Gastroesophageal sphincter (tissue), 4 donors: ENCODE measurements at regions not wholly inside any gene's neighbourhood (a gene's known extent, or its start where the extent isn't known, plus 50 kb on each side); places are given as distances from the start of the nearest gene placed in this dataset.

Experiments used
- ATAC-seq: fragments of 150-250 bp; one replicate; pipeline ENCODE4 v1.9.1; 2016; ENCODE audit warnings: mild to moderate bottlenecking, moderate library complexity
- H3K27ac ChIP-seq, 4 donors: fragments of 200-600 bp; sonication (generic) in 3 of 4; 1 replicate in 3 of 4; 2 replicates in 1 of 4; pipeline ENCODE4 v1.5.1; 2016 to 2019
- H3K27me3 ChIP-seq: fragments of 200-600 bp; sonication (generic); one replicate; pipeline ENCODE4 v1.5.1; 2019
- H3K36me3 ChIP-seq, 2 donors: fragments of 200-600 bp; sonication (generic); one replicate each; pipeline ENCODE4 v1.5.1; 2019; ENCODE audit warnings: control low read depth in 1 of 2
- H3K4me1 ChIP-seq, 3 donors: fragments of 200-600 bp; sonication (generic); 1 replicate in 2 of 3; 2 replicates in 1 of 3; pipeline ENCODE4 v1.5.1; 2016 to 2019; ENCODE audit warnings: control low read depth in 2 of 3
- H3K4me3 ChIP-seq, 2 donors: fragments of 200-600 bp; sonication (generic); one replicate each; pipeline ENCODE4 v1.5.1; 2019; ENCODE audit warnings: mild to moderate bottlenecking in 1 of 2, moderate library complexity in 1 of 2
- H3K9me3 ChIP-seq, 3 donors: fragments of 200-600 bp; sonication (generic); one replicate each; pipeline ENCODE4 v1.5.1; 2017 to 2019; ENCODE audit warnings: control low read depth in 2 of 3
- EP300 ChIP-seq: sonication (generic); formaldehyde crosslinking; IDR thresholded peaks from one replicate; pipeline ENCODE4 v1.6.1; 2017; ENCODE audit warnings: antibody characterized with exemption, mild to moderate bottlenecking
- POLR2A ChIP-seq, 2 donors: fragments of 450-650 bp; IDR thresholded peaks; one replicate each; pipeline ENCODE4 v1.6.1; 2017; ENCODE audit warnings: antibody characterized with exemption in 2 of 2, mild to moderate bottlenecking in 2 of 2, moderate library complexity in 1 of 2
- POLR2AphosphoS5 ChIP-seq: sonication (generic); formaldehyde crosslinking; IDR thresholded peaks from one replicate; pipeline ENCODE4 v1.6.1; 2017; ENCODE audit warnings: antibody characterized with exemption
- WGBS, 2 donors: methylation state at CpG; one replicate each; pipeline ENCODE4 v1.1.5; 2018; ENCODE audit warnings: low coverage in 1 of 2; 5-methylcytosine and 5-hydroxymethylcytosine counted together
- TF ChIP-seq, protein P1 (sequence below), 4 experiments: fragments of 200-600 bp in 2 of 4; fragments of 450-650 bp in 2 of 4; sonication (generic) in 1 of 4; IDR thresholded peaks; one replicate each; pipeline ENCODE4 v1.5.1; 2017 to 2019; ENCODE audit warnings: antibody characterized with exemption in 4 of 4, mild to moderate bottlenecking in 2 of 4, moderate library complexity in 2 of 4

DNA sequence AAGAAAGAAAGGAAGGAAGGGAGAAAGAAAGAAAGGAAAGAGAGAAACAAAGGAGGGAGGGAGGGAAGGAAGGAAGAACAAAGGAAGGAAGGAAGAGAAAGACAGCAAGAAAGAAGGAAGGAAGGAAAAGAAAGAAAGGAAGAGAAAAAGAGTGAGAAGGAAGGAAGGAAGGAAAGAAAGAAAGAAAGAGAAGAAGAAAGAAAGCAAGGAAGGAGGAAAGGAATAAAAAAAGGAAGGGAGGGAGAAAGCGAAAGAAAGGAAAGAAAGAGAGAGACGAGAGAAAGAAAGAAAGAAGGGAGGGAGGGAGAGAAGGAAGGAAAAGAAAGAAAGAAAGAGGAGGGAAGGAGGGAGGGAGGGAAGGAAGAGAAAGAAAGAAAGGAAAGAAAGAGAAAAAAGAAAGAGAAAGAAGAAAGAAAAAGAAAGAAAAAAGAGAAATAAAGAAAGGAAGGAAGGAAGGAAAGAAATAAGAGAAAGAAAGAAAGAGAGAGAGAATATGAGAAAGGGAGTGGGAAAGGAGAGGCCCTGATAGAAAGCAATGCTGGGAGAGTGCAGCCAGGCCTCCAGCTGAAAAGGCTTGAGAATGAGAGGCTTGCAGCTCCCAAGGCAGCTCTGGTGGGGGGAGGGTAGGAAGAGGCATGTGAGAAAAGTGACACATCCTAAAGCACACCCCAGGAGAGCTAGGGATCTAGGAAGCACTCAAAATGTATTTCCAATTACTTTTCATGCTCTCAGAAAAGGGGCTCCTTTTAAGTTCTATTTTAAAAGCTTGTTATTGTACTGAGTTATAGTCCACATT lies 134.0 kb upstream of the ZIC3 start:
- Histone ChIP-seq H3K9me3 (peaks cover 0 to 7% (median 0%) of the 10 kb centered on the region in 3 donors), H3K4me3 (no peak overlapping the region), H3K4me1 (peaks cover 0 to 23% (median 7%) of the 10 kb centered on the region in 3 donors), H3K27me3 (peaks cover 42% of the 10 kb centered on the region), H3K27ac (no peak overlapping the region), H3K36me3 (no peaks in the 10 kb centered on the region)
- no peak for TF ChIP-seq POLR2A (IDR thresholded peaks at IDR 0.05)
- no peak for TF ChIP-seq EP300
- TF ChIP-seq, protein P1, sequence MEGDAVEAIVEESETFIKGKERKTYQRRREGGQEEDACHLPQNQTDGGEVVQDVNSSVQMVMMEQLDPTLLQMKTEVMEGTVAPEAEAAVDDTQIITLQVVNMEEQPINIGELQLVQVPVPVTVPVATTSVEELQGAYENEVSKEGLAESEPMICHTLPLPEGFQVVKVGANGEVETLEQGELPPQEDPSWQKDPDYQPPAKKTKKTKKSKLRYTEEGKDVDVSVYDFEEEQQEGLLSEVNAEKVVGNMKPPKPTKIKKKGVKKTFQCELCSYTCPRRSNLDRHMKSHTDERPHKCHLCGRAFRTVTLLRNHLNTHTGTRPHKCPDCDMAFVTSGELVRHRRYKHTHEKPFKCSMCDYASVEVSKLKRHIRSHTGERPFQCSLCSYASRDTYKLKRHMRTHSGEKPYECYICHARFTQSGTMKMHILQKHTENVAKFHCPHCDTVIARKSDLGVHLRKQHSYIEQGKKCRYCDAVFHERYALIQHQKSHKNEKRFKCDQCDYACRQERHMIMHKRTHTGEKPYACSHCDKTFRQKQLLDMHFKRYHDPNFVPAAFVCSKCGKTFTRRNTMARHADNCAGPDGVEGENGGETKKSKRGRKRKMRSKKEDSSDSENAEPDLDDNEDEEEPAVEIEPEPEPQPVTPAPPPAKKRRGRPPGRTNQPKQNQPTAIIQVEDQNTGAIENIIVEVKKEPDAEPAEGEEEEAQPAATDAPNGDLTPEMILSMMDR (IDR thresholded peaks at IDR 0.05): no peak
- TF ChIP-seq POLR2AphosphoS5: no peak
- WGBS, 2 donors: 17 to 33% methylated on average over 1 to 2 of the region's 2 CpGs
- ATAC-seq: no peak

DNA sequence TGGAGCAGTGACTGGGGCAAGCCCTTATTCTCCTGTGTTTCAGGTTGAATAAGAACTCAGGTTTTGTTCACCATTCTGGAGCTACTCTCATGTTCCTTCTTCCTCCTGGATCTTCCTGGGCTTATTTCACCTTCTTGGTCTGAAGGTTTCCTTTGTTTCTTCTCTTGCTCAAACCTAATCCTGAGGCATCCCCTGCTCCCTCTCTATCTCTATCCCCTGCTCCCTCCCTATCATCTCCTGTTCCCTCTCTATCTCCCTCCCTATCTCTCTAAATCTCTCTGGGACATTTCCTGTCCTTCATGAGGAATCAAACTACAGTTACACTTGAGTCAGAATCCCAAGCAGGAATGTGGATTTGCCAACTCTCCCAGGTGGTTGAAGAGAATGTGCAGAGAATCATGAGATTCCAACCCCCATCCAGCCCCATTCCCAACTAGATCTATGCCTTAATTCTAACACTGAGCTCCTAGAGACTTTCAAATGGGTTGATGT lies 134.9 kb upstream of the ZIC3 start:
- ATAC-seq: no peak
- no peak overlapping the region for H3K27ac ChIP-seq
- H3K4me3 ChIP-seq: no peak overlapping the region
- H3K27me3 ChIP-seq: peaks cover 50% of the 10 kb centered on the region
- TF ChIP-seq POLR2AphosphoS5: no peak
- TF ChIP-seq, protein P1 (IDR thresholded peaks at IDR 0.05): no peak
- TF ChIP-seq EP300: no peak
- TF ChIP-seq POLR2A (IDR thresholded peaks at IDR 0.05): no peak
- H3K9me3 ChIP-seq: peaks cover 0 to 3% (median 0%) of the 10 kb centered on the region in 3 donors
- H3K36me3 ChIP-seq: no peaks in the 10 kb centered on the region
- peaks cover 0 to 24% (median 7%) of the 10 kb centered on the region in 3 donors for H3K4me1 ChIP-seq

DNA sequence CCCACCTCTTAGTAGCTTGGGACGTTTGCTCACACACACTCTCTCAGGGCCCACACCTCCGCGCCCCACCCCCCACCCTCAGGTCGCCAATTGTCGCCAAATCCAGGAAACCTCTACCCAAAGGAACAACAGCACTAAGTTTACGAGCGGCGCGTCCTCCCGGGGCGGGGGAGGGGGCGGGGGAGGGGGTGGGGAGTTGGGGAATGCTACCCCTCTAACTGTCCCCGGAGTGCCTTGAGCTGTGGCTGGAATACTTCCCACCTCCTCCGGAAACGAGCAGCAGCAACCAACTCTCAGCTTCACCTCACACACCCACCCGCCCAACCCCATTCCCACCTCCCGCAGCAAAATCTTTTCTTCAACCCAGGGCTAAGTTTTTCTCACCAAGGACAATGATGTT lies 135.6 kb upstream of the ZIC3 start:
- no peak for ATAC-seq
- Histone ChIP-seq H3K36me3 (no peaks in the 10 kb centered on the region), H3K9me3 (no peaks in the 10 kb centered on the region), H3K4me3 (no peak overlapping the region), H3K4me1 (peaks cover 0 to 24% (median 7%) of the 10 kb centered on the region in 3 donors), H3K27ac (no peak overlapping the region), H3K27me3 (peaks cover 58% of the 10 kb centered on the region)
- TF ChIP-seq POLR2A (IDR thresholded peaks at IDR 0.05) (no peak), POLR2AphosphoS5 (no peak), EP300 (no peak)
- TF ChIP-seq, protein P1 (IDR thresholded peaks at IDR 0.05): no peak
- WGBS, 2 donors: 0% methylated on average over 2 of the region's 17 CpGs; no CpG with 5 or more reads in 1 of the 2 donors

DNA sequence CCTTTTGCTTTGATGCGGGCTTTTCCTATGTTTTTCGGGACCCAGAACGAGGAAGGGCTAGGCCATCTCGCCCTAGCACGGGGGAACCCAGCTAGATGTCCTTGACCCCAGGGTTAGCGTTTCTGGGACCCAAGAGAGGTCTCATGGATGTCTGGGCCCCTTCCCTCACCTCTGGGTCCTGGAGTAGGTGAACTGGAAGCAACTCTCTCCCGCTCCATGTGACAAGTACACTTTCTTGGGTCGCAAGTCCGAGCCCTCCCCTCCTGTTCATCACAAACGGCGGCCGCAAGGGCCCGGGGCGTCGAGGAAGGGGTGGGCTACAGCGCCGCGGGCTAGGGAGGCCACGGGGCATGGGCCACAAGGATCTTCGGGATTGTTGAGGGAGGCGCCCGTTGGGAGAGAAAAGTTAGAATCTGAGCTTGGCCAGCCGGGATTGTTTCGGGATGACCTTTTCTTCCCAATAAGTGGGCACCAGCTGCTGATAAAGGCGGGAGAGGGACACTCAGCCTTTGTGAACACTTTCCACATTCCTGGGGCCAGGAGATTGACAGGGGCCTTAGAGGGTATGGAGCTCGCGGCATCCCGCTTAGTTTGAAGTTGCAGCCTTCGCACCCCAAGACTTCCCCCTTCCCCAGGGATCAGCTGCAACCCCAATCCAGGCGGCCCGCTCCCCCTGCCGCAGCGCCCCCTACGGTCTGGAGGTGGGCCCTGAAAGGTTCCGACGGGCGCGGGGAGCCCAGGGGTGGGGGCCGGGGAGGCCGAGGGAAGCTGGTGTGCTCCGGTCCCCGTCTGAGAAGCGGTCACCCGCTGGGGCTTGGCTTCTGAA lies 136.9 kb upstream of the ZIC3 start:
- Histone ChIP-seq H3K4me3 (peak overlapping the region in 1 of 2 donors; percentile 53), H3K4me1 (peaks cover 0 to 24% (median 7%) of the 10 kb centered on the region in 3 donors), H3K27ac (no peak overlapping the region), H3K9me3 (no peaks in the 10 kb centered on the region), H3K36me3 (no peaks in the 10 kb centered on the region), H3K27me3 (peaks cover 71% of the 10 kb centered on the region)
- TF ChIP-seq POLR2A (IDR thresholded peaks at IDR 0.05) (no peak), POLR2AphosphoS5 (no peak), EP300 (no peak)
- TF ChIP-seq, protein P1 (IDR thresholded peaks at IDR 0.05): no peak
- no peak for ATAC-seq
- WGBS, 2 donors: no CpG with 5 or more reads among the region's 44 CpGs
